Right lobe of liver (tissue), 6 donors: ENCODE measurements at regions not wholly inside any gene's neighbourhood (a gene's known extent, or its start where the extent isn't known, plus 50 kb on each side); places are given as distances from the start of the nearest gene placed in this dataset.
A peak's percentile ranks its signal among the peaks of the same experiment; 100 is the strongest.

Source experiments
- ATAC-seq, 4 donors: fragments of 200-7000 bp; cut with Tn5 transposase; one replicate each; pipeline ENCODE4 v1.9.1; 2020; ENCODE audit warnings: mild to moderate bottlenecking in 4 of 4, moderate library complexity in 4 of 4
- DNase-seq, 3 donors: peaks; one replicate each; pipeline ENCODE4 v3.0.0-alpha.2; 2020
- H3K27ac ChIP-seq, 3 donors: fragments of 200-600 bp; one replicate each; pipeline ENCODE4 v1.8.0; 2022
- H3K27me3 ChIP-seq, 2 donors: fragments of 200-600 bp; one replicate each; pipeline ENCODE4 v1.8.0; 2022
- H3K36me3 ChIP-seq, 4 donors: fragments of 200-600 bp; sonication (generic) in 1 of 4; one replicate each; pipeline versions ENCODE4 v1.5.1 to v1.8.0; 2017 to 2022; ENCODE audit warnings: control low read depth in 1 of 4
- H3K4me1 ChIP-seq, 4 donors: fragments of 200-600 bp; sonication (generic) in 1 of 4; one replicate each; pipeline versions ENCODE4 v1.5.1 to v1.8.0; 2017 to 2022; ENCODE audit warnings: control low read depth in 1 of 4
- H3K4me3 ChIP-seq, 3 donors: fragments of 200-600 bp; one replicate each; pipeline ENCODE4 v1.8.0; 2022
- H3K9me3 ChIP-seq, 4 donors: fragments of 200-600 bp; sonication (generic) in 1 of 4; one replicate each; pipeline versions ENCODE4 v1.5.1 to v1.8.0; 2017 to 2022; ENCODE audit warnings: control low read depth in 1 of 4
- CTCF ChIP-seq, 4 donors: fragments of 200-600 bp in 3 of 4; fragments of 450-650 bp in 1 of 4; IDR thresholded peaks; one replicate each; pipeline versions ENCODE4 v1.5.1 to v1.8.0; 2016 to 2022; ENCODE audit warnings: antibody characterized with exemption in 4 of 4, mild to moderate bottlenecking in 2 of 4
- POLR2A ChIP-seq: fragments of 450-650 bp; IDR thresholded peaks from one replicate; pipeline ENCODE4 v1.6.1; 2017; ENCODE audit warnings: antibody characterized with exemption, mild to moderate bottlenecking
- WGBS: methylation state at CpG from one replicate; pipeline ENCODE4 v1.1.6; 2018; ENCODE audit warnings: low coverage, low lambda C conversion rate; ENCODE audit not compliant: insufficient coverage; ENCODE audit errors: missing lambda C conversion rate; 5-methylcytosine and 5-hydroxymethylcytosine counted together
- intact Hi-C, 2 donors: fragments of 100-400 bp; cut with DNase I; formaldehyde crosslinking; loops; one replicate each; pipeline versions ENCODE4 v1.11.2 to v1.14.1; 2022
- donor health status: DM: no; HTN: yes; CAD: no.
- donor health status: DM: no; HTN: no; CAD: no.
- donor health status: DM: no; HTN: no; CAD: no.
- donor health status: DM: no; HTN: yes; CAD: no.
- donor health status: DM: no; HTN: yes; CAD: no.

- 6% methylated on average over 1 of the region's 1 CpG for WGBS
- Histone ChIP-seq H3K4me1 (peaks cover 0 to 40% (median 0%) of the 10 kb centered on the region in 4 donors), H3K27me3 (no peaks in the 10 kb centered on the region), H3K4me3 (no peak overlapping the region), H3K9me3 (no peaks in the 10 kb centered on the region), H3K27ac (no peak overlapping the region), H3K36me3 (no peaks in the 10 kb centered on the region)
- ATAC-seq = peak; percentile 47 to 88 (median 74)
- intact Hi-C loops = no loop called here
- TF ChIP-seq POLR2A (no peak), CTCF (IDR thresholded peaks at IDR 0.05) (no peak)
- no peak for DNase-seq
Observed at GRCh38 chr15:95684693-95685115, 645.8 kb upstream of the NR2F2 start.

- intact Hi-C loops = no loop called here
- Histone ChIP-seq H3K4me3 (no peak overlapping the region), H3K9me3 (no peaks in the 10 kb centered on the region), H3K4me1 (peaks cover 0 to 20% (median 0%) of the 10 kb centered on the region in 4 donors), H3K27me3 (no peaks in the 10 kb centered on the region), H3K36me3 (no peaks in the 10 kb centered on the region), H3K27ac (no peak overlapping the region)
- TF ChIP-seq POLR2A = no peak
- TF ChIP-seq CTCF (IDR thresholded peaks at IDR 0.05) = no peak
- ATAC-seq (no peak), DNase-seq (no peak)
- 100% methylated on average over 1 of the region's 1 CpG for WGBS
Observed at GRCh38 chr15:95687061-95687460, 643.4 kb upstream of the NR2F2 start.

GRCh38 chr15:95687686-95688085 lies 642.8 kb upstream of the NR2F2 start:
- H3K4me3 ChIP-seq = no peak overlapping the region

GRCh38 chr15:95690631-95691340 lies 639.7 kb upstream of the NR2F2 start:
- 81% methylated on average over 6 of the region's 7 CpGs for WGBS
- intact Hi-C loops = no loop called here
- peaks cover 0 to 13% (median 0%) of the 10 kb centered on the region in 4 donors for H3K9me3 ChIP-seq
- no peaks in the 10 kb centered on the region for H3K4me1 ChIP-seq
- TF ChIP-seq POLR2A = no peak
- no peak for TF ChIP-seq CTCF (IDR thresholded peaks at IDR 0.05)
- no peak overlapping the region for H3K4me3 ChIP-seq
- no peak overlapping the region for H3K27ac ChIP-seq
- no peaks in the 10 kb centered on the region for H3K36me3 ChIP-seq
- DNase-seq (no peak), ATAC-seq (no peak)
- no peaks in the 10 kb centered on the region for H3K27me3 ChIP-seq

More at GRCh38 chr15:95687686-95688085, 642.8 kb upstream of the NR2F2 start:
- intact Hi-C loops = no loop called here
- H3K9me3 ChIP-seq = no peaks in the 10 kb centered on the region
- no peaks in the 10 kb centered on the region for H3K27me3 ChIP-seq
- H3K27ac ChIP-seq = no peak overlapping the region
- peaks cover 0 to 14% (median 0%) of the 10 kb centered on the region in 4 donors for H3K4me1 ChIP-seq
- ATAC-seq = no peak
- WGBS = 75% methylated on average over 2 of the region's 2 CpGs
- TF ChIP-seq CTCF (IDR thresholded peaks at IDR 0.05) (no peak), POLR2A (no peak)
- H3K36me3 ChIP-seq = no peaks in the 10 kb centered on the region
- no peak for DNase-seq
